Memory B cell (primary cell): ENCODE measurements at regions not wholly inside any gene's neighbourhood (a gene's known extent, or its start where the extent isn't known, plus 50 kb on each side); places are given as distances from the start of the nearest gene placed in this dataset.

Source experiments
- ATAC-seq: fragments of 150-1000 bp; cut with Tn5 transposase; 2 replicates; pipeline ENCODE4 v1.10.0; 2021; ENCODE audit warnings: low read depth, mild to moderate bottlenecking, moderate library complexity
- DNase-seq, 2 donors: peaks; one replicate each; pipeline ENCODE4 v3.0.0; 2022; ENCODE audit warnings: low spot score in 2 of 2
- H3K27ac Mint-ChIP-seq: one replicate; pipeline ENCODE4 v1.8.0; 2022; ENCODE audit warnings: mild to moderate bottlenecking, moderate library complexity, mixed read lengths
- H3K27me3 Mint-ChIP-seq: one replicate; pipeline ENCODE4 v1.8.0; 2022; ENCODE audit warnings: mixed read lengths
- H3K36me3 Mint-ChIP-seq: one replicate; pipeline ENCODE4 v1.8.0; 2022; ENCODE audit warnings: mild to moderate bottlenecking, mixed read lengths
- H3K4me1 Mint-ChIP-seq: one replicate; pipeline ENCODE4 v1.8.0; 2022; ENCODE audit warnings: mixed read lengths
- H3K4me3 Mint-ChIP-seq: one replicate; pipeline ENCODE4 v1.8.0; 2022; ENCODE audit warnings: mild to moderate bottlenecking, moderate library complexity, mixed read lengths
- H3K9me3 Mint-ChIP-seq: one replicate; pipeline ENCODE4 v1.8.0; 2022; ENCODE audit warnings: mixed read lengths

DNA sequence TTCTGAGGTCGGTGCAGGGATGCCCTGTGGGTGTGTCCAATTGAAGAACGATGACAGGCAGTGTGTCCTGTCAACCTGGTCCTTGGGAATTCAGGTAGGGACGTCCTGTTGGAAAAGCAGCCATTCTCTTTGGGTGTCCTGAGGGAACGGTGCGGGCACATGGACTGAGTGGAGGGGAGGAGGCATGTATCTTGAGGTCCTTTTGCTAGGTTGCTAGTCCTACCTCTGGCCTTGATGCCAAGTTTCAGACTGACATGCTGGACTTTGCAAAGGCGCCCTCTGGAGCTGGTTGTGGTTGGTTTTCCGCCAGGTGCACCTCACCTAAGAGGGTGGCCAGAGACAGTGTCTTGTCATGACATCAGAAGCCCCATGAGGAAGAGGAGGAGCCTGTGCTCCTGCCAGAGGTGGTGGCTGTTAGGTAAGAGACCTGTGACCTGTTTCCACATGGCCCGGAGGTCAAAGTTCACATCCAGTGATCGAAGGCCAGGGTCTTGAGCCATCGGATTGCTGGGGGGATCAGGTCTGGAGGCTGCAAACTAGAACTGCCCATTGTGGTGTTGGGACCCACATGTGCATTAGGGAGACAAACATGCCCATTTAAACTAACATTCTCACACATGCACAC is 106.3 kb downstream of the SNRPN start:
- DNase-seq (no peak), ATAC-seq (no peak)
- H3K36me3 Mint-ChIP-seq: peaks cover 79% of the 10 kb centered on the region
- H3K4me1 Mint-ChIP-seq: no peaks in the 10 kb centered on the region
- no peak overlapping the region for H3K27ac Mint-ChIP-seq
- H3K4me3 Mint-ChIP-seq: no peak overlapping the region
- H3K27me3 Mint-ChIP-seq: no peaks in the 10 kb centered on the region
- peaks cover 50% of the 10 kb centered on the region for H3K9me3 Mint-ChIP-seq

DNA sequence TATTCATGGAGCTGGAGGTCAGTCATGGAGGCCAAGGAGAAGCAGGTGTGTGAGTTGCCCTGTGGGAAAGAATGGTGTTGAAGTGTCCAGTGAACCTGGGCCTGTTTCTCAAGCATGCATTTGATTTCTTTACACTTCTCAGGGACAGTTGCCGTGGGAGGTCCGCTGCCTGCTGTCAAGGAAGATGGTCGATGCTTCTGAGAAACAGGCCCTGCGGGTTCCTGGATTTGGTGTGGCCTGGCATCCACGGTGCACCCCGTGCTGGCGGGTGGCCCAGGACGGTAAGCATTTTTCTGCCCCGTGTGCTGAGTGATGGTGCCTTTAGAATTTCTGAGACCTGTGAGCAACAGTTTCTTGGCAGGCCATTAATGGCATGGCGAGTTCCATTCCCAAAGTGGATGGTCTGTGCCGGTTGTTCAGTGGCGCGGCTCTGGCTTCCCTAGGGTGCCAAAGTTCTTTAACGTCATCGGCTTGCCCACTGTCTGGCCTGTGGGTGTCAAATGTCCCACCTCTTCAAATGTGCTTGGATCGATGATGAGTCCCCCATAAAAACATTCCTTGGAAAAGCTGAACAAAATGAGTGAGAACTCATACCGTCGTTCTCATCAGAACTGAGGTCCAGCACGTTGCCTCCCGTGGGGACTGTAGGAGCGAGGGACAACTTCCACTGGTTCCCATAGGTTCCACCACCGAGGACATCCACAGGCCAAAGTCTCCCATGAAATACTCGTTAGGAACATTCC is 107.2 kb downstream of the SNRPN start:
- Mint-ChIP-seq H3K9me3 (peaks cover 52% of the 10 kb centered on the region), H3K27me3 (no peaks in the 10 kb centered on the region), H3K36me3 (peaks cover 83% of the 10 kb centered on the region), H3K4me3 (no peak overlapping the region), H3K4me1 (no peaks in the 10 kb centered on the region), H3K27ac (no peak overlapping the region)
- ATAC-seq (no peak), DNase-seq (no peak)

DNA sequence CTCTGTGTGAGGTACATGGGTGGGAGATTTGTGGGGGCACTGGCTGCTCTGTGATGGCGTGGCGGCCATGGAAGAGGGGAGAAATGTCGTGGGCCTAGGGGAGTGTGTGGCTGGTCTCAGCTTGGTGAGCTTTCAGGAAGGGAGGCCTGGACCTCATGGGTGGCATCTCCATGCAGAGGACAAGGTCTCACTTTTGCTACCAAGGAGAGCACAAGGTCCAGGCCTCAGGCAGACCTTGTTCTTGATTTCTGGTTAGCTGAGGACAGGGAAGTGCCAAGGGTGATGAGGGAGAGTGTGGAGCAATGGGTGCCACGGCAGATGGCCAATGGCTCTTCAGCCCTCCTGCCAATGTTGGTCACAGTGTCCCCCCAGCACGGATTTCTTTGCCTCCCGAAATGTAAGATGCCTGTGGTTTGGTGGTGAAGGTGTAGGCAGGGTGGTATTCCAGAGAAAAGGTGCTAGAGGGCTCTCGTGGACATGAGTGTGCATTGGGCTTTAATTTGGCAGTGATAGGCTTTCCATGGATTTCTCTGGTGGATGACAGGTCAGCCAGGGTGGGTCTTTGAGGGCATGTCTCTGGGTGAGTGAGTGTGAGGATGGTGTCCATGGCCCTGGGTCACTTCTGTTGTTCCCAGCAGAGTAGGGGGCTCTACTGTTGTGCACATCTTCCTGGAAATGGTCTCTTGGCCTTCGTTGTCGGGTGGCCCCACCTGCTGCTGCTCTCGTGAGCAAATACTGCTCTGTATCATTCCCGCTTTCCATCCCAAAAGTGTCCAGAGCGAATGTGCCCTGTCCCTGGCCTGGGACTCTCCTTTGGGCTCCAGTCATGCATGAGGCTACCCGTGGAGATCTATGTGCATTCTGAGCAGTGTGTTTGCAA is 108.0 kb downstream of the SNRPN start:
- peak overlapping the region; percentile 72 for H3K27ac Mint-ChIP-seq
- no peak for ATAC-seq
- no peaks in the 10 kb centered on the region for H3K27me3 Mint-ChIP-seq
- DNase-seq: no peak
- no peaks in the 10 kb centered on the region for H3K4me1 Mint-ChIP-seq
- peaks cover 86% of the 10 kb centered on the region for H3K36me3 Mint-ChIP-seq
- H3K4me3 Mint-ChIP-seq: no peak overlapping the region
- H3K9me3 Mint-ChIP-seq: peaks cover 48% of the 10 kb centered on the region

DNA sequence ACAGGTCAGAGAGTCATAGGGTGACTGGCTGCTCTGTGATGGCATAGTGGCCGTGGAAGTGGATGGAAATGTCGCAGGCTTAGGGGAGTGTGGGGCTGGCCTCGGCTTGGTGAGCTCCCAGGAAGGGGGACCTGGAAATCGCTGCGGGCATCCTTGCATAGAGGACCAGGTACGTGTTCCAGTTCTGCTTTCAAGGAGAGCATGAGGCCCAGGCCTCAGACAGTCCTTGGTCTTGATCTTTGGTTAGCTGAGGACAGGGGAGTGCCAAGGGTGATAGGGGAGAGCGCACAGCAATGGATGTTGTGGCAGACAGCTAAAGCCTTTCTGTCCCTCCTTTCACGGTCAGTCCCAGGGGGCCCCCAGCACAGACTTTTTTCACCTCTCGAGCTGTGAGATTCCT is 110.5 kb downstream of the SNRPN start:
- Mint-ChIP-seq H3K36me3 (peaks cover 86% of the 10 kb centered on the region), H3K9me3 (peaks cover 43% of the 10 kb centered on the region), H3K4me3 (no peak overlapping the region), H3K27ac (no peak overlapping the region), H3K4me1 (no peaks in the 10 kb centered on the region), H3K27me3 (no peaks in the 10 kb centered on the region)
- ATAC-seq (no peak), DNase-seq (no peak)

DNA sequence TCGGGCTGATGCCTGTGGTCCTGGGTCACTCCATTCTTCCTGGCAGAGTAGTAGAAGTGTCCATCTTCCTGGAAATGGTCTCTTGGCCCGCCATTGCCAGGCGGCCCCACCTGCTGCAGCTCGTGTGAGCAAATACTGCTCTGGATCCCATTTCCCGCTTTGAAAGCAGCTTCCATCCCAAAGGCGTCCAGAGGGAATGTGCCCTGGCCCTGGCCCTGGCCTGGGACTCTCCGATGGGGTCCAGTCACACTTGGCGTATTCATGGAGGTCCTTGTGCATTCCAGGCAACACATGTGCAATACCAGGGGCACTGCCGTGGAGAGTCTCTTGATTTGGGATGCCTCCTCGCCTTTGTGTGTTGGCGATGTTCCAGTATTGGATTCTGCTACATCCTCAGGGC is 111.1 kb downstream of the SNRPN start:
- Mint-ChIP-seq H3K9me3 (peaks cover 41% of the 10 kb centered on the region), H3K4me3 (no peak overlapping the region)

DNA sequence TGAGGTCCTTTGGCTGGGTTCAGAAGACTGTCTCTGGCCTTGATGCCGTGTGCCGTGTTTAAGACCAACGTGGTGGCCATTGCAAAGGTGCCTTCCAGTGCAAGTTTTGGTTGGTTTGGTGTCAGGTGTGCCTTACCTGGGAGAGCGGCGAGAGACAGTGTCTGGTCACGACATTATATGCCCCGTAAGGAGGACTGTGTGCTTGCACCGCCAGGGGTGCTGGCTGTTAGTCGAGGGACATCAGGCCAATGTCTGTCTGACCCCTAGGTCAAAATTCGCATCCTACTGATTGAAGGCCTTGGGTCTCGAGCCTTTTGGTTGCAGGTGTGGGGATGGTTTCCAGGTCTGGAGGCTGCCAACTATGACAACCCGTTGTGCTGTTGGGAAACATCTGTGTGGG is 111.9 kb downstream of the SNRPN start:
- Mint-ChIP-seq H3K36me3 (peaks cover 89% of the 10 kb centered on the region), H3K27ac (no peak overlapping the region), H3K4me3 (no peak overlapping the region)

More for the DNA sequence above, 111.1 kb downstream of the SNRPN start:
- Mint-ChIP-seq H3K4me1 (no peaks in the 10 kb centered on the region), H3K27ac (no peak overlapping the region), H3K27me3 (no peaks in the 10 kb centered on the region), H3K36me3 (peaks cover 86% of the 10 kb centered on the region)
- no peak for ATAC-seq
- DNase-seq: no peak

DNA sequence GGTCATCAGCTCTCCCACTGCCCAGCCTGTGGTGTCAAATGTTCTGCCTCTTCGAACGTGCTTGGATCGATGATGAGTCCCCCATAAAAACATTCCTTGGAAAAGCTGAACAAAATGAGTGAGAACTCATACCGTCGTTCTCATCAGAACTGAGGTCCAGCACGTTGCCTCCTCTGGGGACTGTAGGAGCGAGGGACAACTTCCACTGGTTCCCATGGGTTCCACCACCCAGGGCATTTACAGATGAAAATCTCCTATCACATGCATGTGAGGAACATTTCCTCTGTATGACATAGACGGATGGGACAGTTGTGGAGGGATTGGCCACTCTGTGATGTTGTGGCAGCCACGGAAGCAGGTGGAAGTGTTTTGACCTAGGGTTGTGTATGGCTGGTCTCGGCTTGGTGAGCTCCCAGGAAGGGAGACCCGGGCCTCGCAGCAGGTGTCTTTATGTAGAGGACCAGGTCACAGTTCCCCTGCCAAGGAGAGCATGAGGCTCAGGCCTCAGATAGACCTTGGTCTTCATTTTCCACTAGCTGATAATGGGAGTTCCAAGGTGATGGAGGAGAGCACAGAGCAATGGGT is 113.0 kb downstream of the SNRPN start:
- H3K4me3 Mint-ChIP-seq: no peak overlapping the region
- peaks cover 92% of the 10 kb centered on the region for H3K36me3 Mint-ChIP-seq
- ATAC-seq: no peak
- H3K27me3 Mint-ChIP-seq: no peaks in the 10 kb centered on the region
- no peak for DNase-seq
- no peaks in the 10 kb centered on the region for H3K4me1 Mint-ChIP-seq
- peaks cover 32% of the 10 kb centered on the region for H3K9me3 Mint-ChIP-seq
- H3K27ac Mint-ChIP-seq: no peak overlapping the region

More for the DNA sequence above, 111.9 kb downstream of the SNRPN start:
- Mint-ChIP-seq H3K27me3 (no peaks in the 10 kb centered on the region), H3K9me3 (peaks cover 37% of the 10 kb centered on the region), H3K4me1 (no peaks in the 10 kb centered on the region)
- ATAC-seq (no peak), DNase-seq (no peak)

DNA sequence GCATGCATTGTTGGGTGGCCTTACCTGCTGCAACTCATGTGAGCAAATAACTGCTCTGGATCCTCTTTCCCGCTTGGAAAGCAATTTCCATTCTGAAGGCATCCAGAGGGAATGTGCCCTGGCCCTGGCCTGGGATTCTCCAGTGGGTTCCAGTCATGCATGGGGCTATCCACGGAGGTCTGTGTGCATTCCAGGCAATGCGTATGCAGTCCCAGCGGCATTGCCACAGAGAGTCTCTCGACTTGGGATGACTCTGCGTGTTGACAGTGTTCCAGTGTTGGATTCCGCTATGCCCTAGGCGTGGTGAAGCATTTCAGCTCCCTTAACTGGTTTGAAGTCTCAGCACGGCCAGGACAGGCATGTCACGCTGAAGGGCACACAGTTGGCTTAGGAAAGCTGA is 113.9 kb downstream of the SNRPN start:
- no peaks in the 10 kb centered on the region for H3K4me1 Mint-ChIP-seq
- peaks cover 28% of the 10 kb centered on the region for H3K9me3 Mint-ChIP-seq
- H3K36me3 Mint-ChIP-seq: peaks cover 90% of the 10 kb centered on the region
- no peak overlapping the region for H3K27ac Mint-ChIP-seq
- ATAC-seq (no peak), DNase-seq (no peak)
- no peak overlapping the region for H3K4me3 Mint-ChIP-seq
- H3K27me3 Mint-ChIP-seq: no peaks in the 10 kb centered on the region

DNA sequence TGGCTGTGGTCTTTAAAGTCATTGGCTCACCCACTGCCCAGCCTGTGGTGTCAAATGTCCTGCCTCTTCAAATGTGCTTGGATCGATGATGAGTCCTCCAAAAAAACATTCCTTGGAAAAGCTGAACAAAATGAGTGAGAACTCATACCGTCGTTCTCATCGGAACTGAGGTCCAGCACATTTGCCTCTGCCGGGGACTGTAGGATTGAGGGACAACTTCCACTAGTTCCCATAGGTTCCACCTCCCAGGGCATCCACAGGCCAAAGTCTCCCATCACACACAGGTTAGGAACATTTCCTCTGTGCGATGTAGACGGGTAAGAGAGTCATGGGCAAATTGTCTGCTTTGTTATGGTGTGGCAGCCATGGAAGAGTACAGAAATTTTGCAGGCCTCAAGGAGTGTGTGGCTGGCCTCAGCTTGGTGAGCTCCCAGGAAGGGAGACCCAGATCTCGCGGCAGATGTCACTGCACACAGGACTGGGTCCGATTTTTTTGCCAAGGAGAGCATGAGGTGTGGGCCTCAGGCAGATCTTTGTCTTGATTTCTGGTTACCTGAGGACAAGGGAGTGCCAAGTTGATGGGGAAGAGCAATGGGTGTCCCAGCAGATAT is 115.7 kb downstream of the SNRPN start:
- Mint-ChIP-seq H3K4me1 (no peaks in the 10 kb centered on the region), H3K4me3 (no peak overlapping the region), H3K36me3 (peaks cover 93% of the 10 kb centered on the region), H3K27ac (no peak overlapping the region), H3K27me3 (no peaks in the 10 kb centered on the region), H3K9me3 (peaks cover 25% of the 10 kb centered on the region)
- DNase-seq: no peak
- no peak for ATAC-seq

DNA sequence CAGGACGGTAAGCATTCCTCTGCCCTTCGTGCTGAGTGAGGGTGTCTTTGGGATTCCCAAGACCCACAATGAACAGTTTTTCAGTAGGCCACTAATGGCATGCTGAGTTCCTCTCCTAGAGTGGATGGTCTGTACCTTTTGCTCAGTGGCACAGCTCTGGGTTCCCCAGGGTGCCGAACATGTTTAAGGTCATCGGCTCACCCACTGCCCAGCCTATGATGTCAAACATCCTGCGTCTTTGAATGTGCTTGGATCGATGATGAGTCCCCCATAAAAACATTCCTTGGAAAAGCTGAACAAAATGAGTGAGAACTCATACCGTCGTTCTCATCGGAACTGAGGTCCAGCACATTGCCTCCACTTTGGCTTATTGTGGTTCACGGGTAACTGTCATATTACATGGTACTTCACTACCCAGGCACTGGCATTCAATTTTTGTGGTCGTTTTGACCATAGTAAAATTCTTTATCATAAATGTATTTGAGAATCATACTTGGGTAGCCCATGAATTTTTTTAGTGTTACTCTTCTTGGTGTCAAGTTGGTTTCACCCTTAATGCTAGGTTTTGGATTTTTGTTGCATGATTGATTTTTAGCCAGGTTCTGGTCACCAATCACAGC is 118.2 kb downstream of the SNRPN start:
- peaks cover 24% of the 10 kb centered on the region for H3K9me3 Mint-ChIP-seq
- H3K4me3 Mint-ChIP-seq: no peak overlapping the region
- H3K36me3 Mint-ChIP-seq: peaks cover 94% of the 10 kb centered on the region
- ATAC-seq (no peak), DNase-seq (no peak)
- H3K4me1 Mint-ChIP-seq: no peaks in the 10 kb centered on the region
- no peaks in the 10 kb centered on the region for H3K27me3 Mint-ChIP-seq
- no peak overlapping the region for H3K27ac Mint-ChIP-seq

DNA sequence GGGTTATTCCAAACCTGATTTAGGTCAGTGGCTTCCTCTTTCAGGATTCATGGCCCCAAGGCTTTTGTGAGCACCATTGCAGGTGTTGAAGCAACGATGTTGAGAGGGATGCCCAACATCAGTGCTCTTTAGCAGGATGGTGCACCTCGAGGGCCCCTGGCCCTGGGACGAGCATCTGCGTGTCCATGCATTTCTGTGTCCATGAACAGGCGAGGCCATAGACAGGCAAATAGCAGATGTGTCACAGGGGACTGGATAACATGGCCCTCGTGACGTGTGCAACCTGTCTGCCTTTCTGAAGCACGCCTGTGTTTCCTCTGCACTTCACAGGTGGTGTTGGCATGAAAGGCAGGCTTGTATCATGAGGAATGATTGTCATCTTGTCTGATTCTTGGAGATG is 132.3 kb downstream of the SNRPN start:
- Mint-ChIP-seq H3K4me1 (no peaks in the 10 kb centered on the region), H3K36me3 (peaks cover 93% of the 10 kb centered on the region), H3K4me3 (no peak overlapping the region), H3K27ac (no peak overlapping the region), H3K9me3 (peaks cover 14% of the 10 kb centered on the region), H3K27me3 (no peaks in the 10 kb centered on the region)
- DNase-seq (no peak), ATAC-seq (no peak)

DNA sequence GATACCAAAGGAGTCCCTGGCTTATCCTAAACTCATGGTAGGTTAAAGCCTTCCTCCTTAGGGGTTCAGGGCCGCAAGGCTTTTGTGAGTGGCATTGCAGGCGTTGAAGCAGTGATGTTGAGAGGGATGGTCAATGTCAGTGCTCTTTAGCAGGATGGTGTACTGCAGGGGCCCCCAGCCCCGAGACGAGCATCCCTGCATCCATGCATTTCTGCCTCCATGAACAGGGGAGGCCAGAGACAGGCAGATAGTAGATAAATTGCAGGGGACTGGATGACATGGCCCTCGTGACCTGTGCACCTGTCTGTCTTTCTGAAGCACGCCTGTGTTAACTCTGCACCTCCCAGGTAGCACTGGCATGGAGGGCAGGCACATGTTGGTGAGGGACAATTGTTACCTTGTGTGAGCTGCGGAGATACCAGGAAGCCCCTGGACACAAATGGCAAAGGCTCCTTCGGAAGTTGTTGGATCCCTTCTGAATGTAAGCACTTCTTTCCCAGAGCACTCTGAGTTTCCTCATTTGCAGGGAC is 133.5 kb downstream of the SNRPN start:
- Mint-ChIP-seq H3K4me3 (no peak overlapping the region), H3K27me3 (no peaks in the 10 kb centered on the region), H3K36me3 (peaks cover 93% of the 10 kb centered on the region), H3K4me1 (no peaks in the 10 kb centered on the region), H3K9me3 (peaks cover 14% of the 10 kb centered on the region), H3K27ac (no peak overlapping the region)
- DNase-seq (no peak), ATAC-seq (no peak)

DNA sequence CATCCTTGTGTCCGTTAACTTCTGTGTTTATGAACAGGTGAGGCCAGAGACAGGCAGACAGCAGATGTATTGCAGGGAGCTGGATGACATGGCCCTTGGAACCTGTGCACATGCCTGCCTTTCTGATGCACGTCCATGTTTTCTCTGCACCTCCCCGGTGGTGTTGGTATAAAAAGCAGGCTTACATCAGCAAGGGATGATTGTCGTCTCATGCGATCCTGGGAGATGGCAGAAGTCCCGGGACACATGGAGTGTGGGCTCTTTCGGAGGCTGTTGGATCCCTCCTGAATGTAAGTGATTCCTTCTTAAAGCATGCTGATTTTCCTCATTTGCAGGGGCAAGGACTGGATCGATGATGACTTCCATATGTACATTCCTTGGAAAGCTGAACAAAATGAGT is 134.8 kb downstream of the SNRPN start:
- DNase-seq (no peak), ATAC-seq (no peak)
- H3K4me3 Mint-ChIP-seq: no peak overlapping the region
- no peak overlapping the region for H3K27ac Mint-ChIP-seq
- peaks cover 12% of the 10 kb centered on the region for H3K9me3 Mint-ChIP-seq
- H3K4me1 Mint-ChIP-seq: no peaks in the 10 kb centered on the region
- H3K27me3 Mint-ChIP-seq: no peaks in the 10 kb centered on the region
- peaks cover 94% of the 10 kb centered on the region for H3K36me3 Mint-ChIP-seq
